Right lobe of liver (tissue), 4 donors: ENCODE measurements at regions not wholly inside any gene's neighbourhood (a gene's known extent, or its start where the extent isn't known, plus 50 kb on each side); places are given as distances from the start of the nearest gene placed in this dataset.

Source experiments
- CTCF ChIP-seq, 4 donors: fragments of 200-600 bp in 3 of 4; fragments of 450-650 bp in 1 of 4; IDR thresholded peaks; one replicate each; pipeline versions ENCODE4 v1.5.1 to v1.8.0; 2016 to 2022; ENCODE audit warnings: antibody characterized with exemption in 4 of 4, mild to moderate bottlenecking in 2 of 4
- POLR2A ChIP-seq: fragments of 450-650 bp; IDR thresholded peaks from one replicate; pipeline ENCODE4 v1.6.1; 2017; ENCODE audit warnings: antibody characterized with exemption, mild to moderate bottlenecking
- donor health status: DM: no; HTN: no; CAD: no.
- donor health status: DM: no; HTN: no; CAD: no.
- donor health status: DM: no; HTN: yes; CAD: no.

GRCh38 chr4:138804711-138805110 lies 210.9 kb upstream of the NOCT start:
- TF ChIP-seq CTCF (IDR thresholded peaks at IDR 0.05) (no peak), POLR2A (no peak)
